CD4-positive, alpha-beta T cell (primary cell): ENCODE measurements at regions not wholly inside any gene's neighbourhood (a gene's known extent, or its start where the extent isn't known, plus 50 kb on each side); places are given as distances from the start of the nearest gene placed in this dataset.

Experiments used
- ATAC-seq: fragments of 200-7000 bp; cut with Tn5 transposase; one replicate; pipeline ENCODE4 v1.10.0; 2022; ENCODE audit warnings: mild to moderate bottlenecking; ENCODE audit not compliant: poor library complexity
- CTCF ChIA-PET: fragments of 350-600 bp; sonication (Branson Sonifier 250); formaldehyde crosslinking; loops from one replicate; lab custom pipeline; 2021; ENCODE audit warnings: antibody characterized with exemption, inconsistent platforms; lab: Charles Lee
- POLR2A ChIA-PET: fragments of 350-600 bp; sonication (Branson Sonifier 250); formaldehyde crosslinking; loops from one replicate; lab custom pipeline; 2021; ENCODE audit warnings: antibody characterized with exemption, inconsistent platforms; lab: Charles Lee
- DNase-seq, 14 experiments: peaks; one replicate each; pipeline ENCODE4 v3.0.0-alpha.2; 2013 to 2020; ENCODE audit warnings: mixed read lengths in 2 of 14
- H3K27ac ChIP-seq, 2 donors: one replicate each; pipeline versions ENCODE4 v1.5.1 to v1.7.0; 2013; ENCODE audit warnings: low read length in 2 of 2, low read depth in 1 of 2, mild to moderate bottlenecking in 1 of 2
- H3K27me3 ChIP-seq, 2 experiments: 1 replicate in 1 of 2; 2 replicates in 1 of 2; pipeline versions ENCODE4 v1.6.1 to v1.7.0; 2013; ENCODE audit warnings: low read length in 2 of 2, control low read depth in 1 of 2, mild to moderate bottlenecking in 1 of 2, moderate library complexity in 1 of 2; ENCODE audit not compliant: insufficient read depth in 2 of 2, control insufficient read depth in 1 of 2
- H3K36me3 ChIP-seq: one replicate; pipeline ENCODE4 v1.6.1; 2013; ENCODE audit warnings: low read length, control low read depth; ENCODE audit not compliant: insufficient read depth
- H3K4me1 ChIP-seq: one replicate; pipeline ENCODE4 v1.6.1; 2013; ENCODE audit warnings: low read length, control low read depth; ENCODE audit not compliant: insufficient read depth
- H3K4me3 ChIP-seq: one replicate; pipeline ENCODE4 v1.5.1; 2013; ENCODE audit warnings: mild to moderate bottlenecking, low read length, moderate library complexity
- H3K9me3 ChIP-seq, 2 experiments: 1 replicate in 1 of 2; 2 replicates in 1 of 2; pipeline versions ENCODE4 v1.6.1 to v1.7.0; 2013; ENCODE audit warnings: low read length in 2 of 2, mild to moderate bottlenecking in 2 of 2, control low read depth in 1 of 2, moderate library complexity in 1 of 2; ENCODE audit not compliant: control insufficient read depth in 1 of 2, insufficient read depth in 1 of 2
- H3K27ac Mint-ChIP-seq: one replicate; pipeline ENCODE4 v1.8.0; 2020; ENCODE audit warnings: mixed read lengths
- H3K27me3 Mint-ChIP-seq: one replicate; pipeline ENCODE4 v1.8.0; 2021; ENCODE audit warnings: mixed read lengths
- H3K36me3 Mint-ChIP-seq: one replicate; pipeline ENCODE4 v1.8.0; 2021; ENCODE audit warnings: low read depth, mixed read lengths
- H3K4me1 Mint-ChIP-seq: one replicate; pipeline ENCODE4 v1.8.0; 2021; ENCODE audit warnings: low read depth, mixed read lengths
- H3K4me3 Mint-ChIP-seq: one replicate; pipeline ENCODE4 v1.8.0; 2020; ENCODE audit warnings: mild to moderate bottlenecking, mixed read lengths
- H3K9me3 Mint-ChIP-seq: one replicate; pipeline ENCODE4 v1.8.0; 2020; ENCODE audit warnings: mixed read lengths
- intact Hi-C, 2 experiments: fragments of 100-400 bp; cut with DNase I in 1 of 2; cut with micrococcal nuclease in 1 of 2; formaldehyde crosslinking; loops; one replicate each; pipeline versions ENCODE4 v1.15.1 to v1.9.0; 2023 to 2025; cut with DNase I, micrococcal nuclease
- TF ChIP-seq, protein P1 (sequence below): fragments of 200-600 bp; IDR thresholded peaks from one replicate; pipeline ENCODE4 v1.8.0; 2022; ENCODE audit warnings: antibody characterized with exemption, mild to moderate bottlenecking

DNA sequence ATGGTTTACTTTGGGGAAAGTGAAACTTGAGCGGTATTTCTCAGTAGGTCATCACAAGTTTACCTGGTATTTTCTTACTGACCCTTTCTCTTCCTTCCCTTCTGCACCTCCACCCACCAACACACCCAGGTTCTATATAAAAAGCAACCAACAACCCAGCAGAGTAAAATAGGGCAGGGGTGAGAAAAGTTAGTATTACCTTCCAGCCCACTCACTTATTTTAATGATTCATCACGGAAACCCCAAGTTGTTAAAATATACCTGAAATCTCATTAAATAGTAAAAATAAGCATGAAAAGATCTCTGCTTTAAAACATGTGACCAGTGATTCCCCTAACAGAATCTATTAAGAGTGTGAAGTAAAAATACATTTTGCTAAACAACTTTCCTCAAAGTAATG lies 306.1 kb downstream of the ZEB2 start:
- Mint-ChIP-seq H3K27me3 (no peaks in the 10 kb centered on the region), H3K4me1 (peaks cover 13% of the 10 kb centered on the region), H3K9me3 (no peaks in the 10 kb centered on the region), H3K36me3 (no peaks in the 10 kb centered on the region), H3K4me3 (peak overlapping the region; percentile 40), H3K27ac (no peak overlapping the region)
- intact Hi-C loops, result no loop called here
- no peaks in the 10 kb centered on the region for H3K4me1 ChIP-seq
- ATAC-seq, result no peak
- no peak overlapping the region for H3K27ac ChIP-seq
- DNase-seq, result peak in 1 of 14 experiments; percentile 22
- peak overlapping the region; percentile 23 for H3K4me3 ChIP-seq
- TF ChIP-seq, protein P1, sequence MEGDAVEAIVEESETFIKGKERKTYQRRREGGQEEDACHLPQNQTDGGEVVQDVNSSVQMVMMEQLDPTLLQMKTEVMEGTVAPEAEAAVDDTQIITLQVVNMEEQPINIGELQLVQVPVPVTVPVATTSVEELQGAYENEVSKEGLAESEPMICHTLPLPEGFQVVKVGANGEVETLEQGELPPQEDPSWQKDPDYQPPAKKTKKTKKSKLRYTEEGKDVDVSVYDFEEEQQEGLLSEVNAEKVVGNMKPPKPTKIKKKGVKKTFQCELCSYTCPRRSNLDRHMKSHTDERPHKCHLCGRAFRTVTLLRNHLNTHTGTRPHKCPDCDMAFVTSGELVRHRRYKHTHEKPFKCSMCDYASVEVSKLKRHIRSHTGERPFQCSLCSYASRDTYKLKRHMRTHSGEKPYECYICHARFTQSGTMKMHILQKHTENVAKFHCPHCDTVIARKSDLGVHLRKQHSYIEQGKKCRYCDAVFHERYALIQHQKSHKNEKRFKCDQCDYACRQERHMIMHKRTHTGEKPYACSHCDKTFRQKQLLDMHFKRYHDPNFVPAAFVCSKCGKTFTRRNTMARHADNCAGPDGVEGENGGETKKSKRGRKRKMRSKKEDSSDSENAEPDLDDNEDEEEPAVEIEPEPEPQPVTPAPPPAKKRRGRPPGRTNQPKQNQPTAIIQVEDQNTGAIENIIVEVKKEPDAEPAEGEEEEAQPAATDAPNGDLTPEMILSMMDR, result no peak
- ChIA-PET CTCF (no interaction called here), POLR2A (no interaction called here)
- no peaks in the 10 kb centered on the region for H3K9me3 ChIP-seq
- no peaks in the 10 kb centered on the region for H3K36me3 ChIP-seq
- H3K27me3 ChIP-seq, result no peaks in the 10 kb centered on the region

DNA sequence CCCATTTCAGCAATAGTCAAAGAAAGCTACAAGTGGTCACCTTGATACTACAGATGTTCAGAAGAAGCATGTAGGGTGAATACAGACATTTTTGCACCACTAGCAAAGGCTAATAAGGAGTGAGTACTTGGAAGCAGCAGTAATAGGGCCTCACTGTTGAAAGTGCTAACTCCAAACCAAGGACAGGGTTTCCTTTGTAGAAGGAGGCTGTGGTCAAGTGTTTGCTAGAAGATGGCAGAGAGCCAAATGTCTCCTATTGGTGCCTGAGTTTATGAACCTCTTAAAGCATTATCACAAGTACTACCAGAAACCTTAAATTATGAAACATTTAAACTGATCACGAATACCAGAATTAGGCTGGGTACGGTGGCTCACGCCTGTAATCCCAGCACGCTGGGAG lies 308.1 kb downstream of the ZEB2 start:
- Mint-ChIP-seq H3K27me3 (no peaks in the 10 kb centered on the region), H3K27ac (no peak overlapping the region), H3K4me1 (peaks cover 13% of the 10 kb centered on the region), H3K9me3 (no peaks in the 10 kb centered on the region), H3K36me3 (peaks cover 7% of the 10 kb centered on the region), H3K4me3 (no peak overlapping the region)
- H3K4me1 ChIP-seq, result no peaks in the 10 kb centered on the region
- intact Hi-C loops, result no loop called here
- no peaks in the 10 kb centered on the region for H3K36me3 ChIP-seq
- no peak for ATAC-seq
- ChIA-PET CTCF (interaction anchor here (1.1 kb wide), 1 partner anchor 9 kb away, joined by 4 read pairs; no protein-coding TSS in a partner anchor), POLR2A (no interaction called here)
- TF ChIP-seq, protein P1, result no peak
- no peaks in the 10 kb centered on the region for H3K9me3 ChIP-seq
- H3K27ac ChIP-seq, result no peak overlapping the region
- DNase-seq, result no peak
- H3K27me3 ChIP-seq, result no peaks in the 10 kb centered on the region
- no peak overlapping the region for H3K4me3 ChIP-seq

DNA sequence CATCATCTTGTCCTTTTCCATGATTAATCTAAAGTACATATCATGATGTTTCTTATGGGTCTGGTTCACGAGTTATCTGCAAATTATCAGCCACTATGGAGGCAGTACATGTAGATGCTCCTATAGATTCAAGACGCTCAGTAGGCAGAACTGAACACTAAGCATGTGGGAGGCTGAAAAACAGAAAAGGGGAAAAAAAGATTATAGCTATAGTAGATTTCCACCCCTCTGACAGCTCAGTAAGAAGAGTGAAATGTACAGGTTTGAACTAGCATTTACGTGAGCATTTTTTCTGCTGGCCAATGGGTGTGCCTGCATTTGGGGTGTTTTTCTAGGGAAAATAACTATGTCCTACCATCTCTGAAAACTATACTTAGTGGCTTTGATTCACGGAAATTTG lies 308.9 kb downstream of the ZEB2 start:
- intact Hi-C loops, result no loop called here
- no peaks in the 10 kb centered on the region for H3K9me3 ChIP-seq
- TF ChIP-seq, protein P1, result no peak
- no peak overlapping the region for H3K27ac Mint-ChIP-seq
- H3K27ac ChIP-seq, result no peak overlapping the region
- no peak overlapping the region for H3K4me3 Mint-ChIP-seq
- ChIA-PET CTCF (interaction anchor here (1.1 kb wide), 1 partner anchor 8 kb away, joined by 4 read pairs; no protein-coding TSS in a partner anchor), POLR2A (no interaction called here)
- no peaks in the 10 kb centered on the region for H3K27me3 ChIP-seq
- H3K36me3 Mint-ChIP-seq, result peaks cover 7% of the 10 kb centered on the region
- H3K27me3 Mint-ChIP-seq, result no peaks in the 10 kb centered on the region
- H3K4me3 ChIP-seq, result no peak overlapping the region
- H3K4me1 ChIP-seq, result no peaks in the 10 kb centered on the region
- H3K36me3 ChIP-seq, result no peaks in the 10 kb centered on the region
- ATAC-seq, result no peak
- DNase-seq, result no peak
- H3K4me1 Mint-ChIP-seq, result peaks cover 11% of the 10 kb centered on the region
- no peaks in the 10 kb centered on the region for H3K9me3 Mint-ChIP-seq
